ENCODE measurements at regions not wholly inside any gene's neighbourhood (a gene's known extent, or its start where the extent isn't known, plus 50 kb on each side); places are given as distances from the start of the nearest gene placed in this dataset.

GRCh38 chr3:177517906-177518305, 320.6 kb upstream of the TBL1XR1 start:
- no peak for DNase-seq

DNA sequence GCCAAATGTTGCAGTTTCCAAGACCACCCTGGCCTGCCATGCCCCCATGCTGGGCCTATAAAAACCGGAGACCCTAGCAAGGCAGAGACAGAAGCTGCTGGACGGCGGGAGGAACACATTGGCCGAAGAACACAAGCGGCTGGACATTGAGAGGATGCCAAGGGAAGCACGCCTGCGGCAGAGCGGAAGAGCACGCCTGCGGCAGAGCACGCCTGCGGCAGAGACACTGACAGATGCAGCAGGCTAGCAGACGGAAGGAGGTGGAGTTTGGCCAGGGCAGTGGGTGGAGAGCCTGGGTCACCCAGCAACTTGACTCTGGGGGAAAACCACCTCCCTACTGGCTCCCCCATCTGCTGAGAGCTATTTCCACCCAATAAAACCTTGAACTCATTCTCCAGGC, 322.3 kb upstream of the TBL1XR1 start:
- DNase-seq: no peak

GRCh38 chr3:177521305-177521704, 324.0 kb upstream of the TBL1XR1 start:
- DNase-seq: no peak

DNA sequence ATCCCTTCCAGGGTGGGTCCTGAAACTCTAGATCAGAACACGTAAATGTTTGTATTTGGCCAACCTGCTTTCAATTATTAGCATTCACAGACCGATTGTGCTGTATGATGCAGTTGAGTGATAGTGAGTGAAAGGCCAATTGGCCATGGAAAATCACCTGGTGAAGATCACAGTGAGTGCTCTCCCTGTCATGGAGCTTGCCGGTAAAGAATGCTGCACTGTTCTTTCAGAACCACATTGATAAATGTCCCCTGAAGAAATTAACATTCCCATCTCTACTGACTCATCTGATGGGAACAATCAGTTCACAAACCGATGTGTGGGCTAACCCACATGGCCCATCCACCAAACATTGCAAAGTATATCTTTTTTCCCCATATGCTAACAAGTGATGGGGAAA, 324.8 kb upstream of the TBL1XR1 start:
- no peak for DNase-seq

DNA sequence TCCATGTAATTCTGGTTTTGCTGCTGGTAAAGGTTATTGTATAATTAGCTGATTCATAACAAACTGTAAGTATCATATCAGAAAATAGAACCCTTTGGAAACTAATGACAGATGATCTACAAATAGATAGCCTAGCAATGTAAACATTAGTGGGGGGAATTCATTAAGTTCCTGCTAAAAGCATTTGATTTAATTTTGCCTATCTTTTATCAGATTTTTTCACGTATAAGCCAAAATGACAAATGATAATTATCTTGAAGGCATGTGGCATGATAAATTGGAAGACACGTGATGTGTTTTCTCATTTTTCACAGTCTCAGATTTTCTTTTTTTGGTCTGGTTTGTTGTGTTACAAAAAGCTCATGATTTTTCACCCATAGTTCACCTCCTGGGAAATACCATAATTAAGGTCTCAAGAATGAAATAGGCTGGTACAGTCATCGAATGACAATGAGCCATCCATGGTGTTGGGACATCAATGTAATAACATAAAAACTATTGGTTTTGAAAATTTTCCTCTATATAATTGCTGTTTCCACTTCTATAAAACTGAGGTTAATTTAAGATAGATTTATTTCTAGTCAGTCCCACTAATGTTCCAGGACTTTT, 325.9 kb upstream of the TBL1XR1 start:
- no peak for DNase-seq

GRCh38 chr3:177523872-177524438, 326.7 kb upstream of the TBL1XR1 start:
- DNase-seq: no peak

GRCh38 chr3:177524742-177525141, 327.5 kb upstream of the TBL1XR1 start:
- DNase-seq: no peak

DNA sequence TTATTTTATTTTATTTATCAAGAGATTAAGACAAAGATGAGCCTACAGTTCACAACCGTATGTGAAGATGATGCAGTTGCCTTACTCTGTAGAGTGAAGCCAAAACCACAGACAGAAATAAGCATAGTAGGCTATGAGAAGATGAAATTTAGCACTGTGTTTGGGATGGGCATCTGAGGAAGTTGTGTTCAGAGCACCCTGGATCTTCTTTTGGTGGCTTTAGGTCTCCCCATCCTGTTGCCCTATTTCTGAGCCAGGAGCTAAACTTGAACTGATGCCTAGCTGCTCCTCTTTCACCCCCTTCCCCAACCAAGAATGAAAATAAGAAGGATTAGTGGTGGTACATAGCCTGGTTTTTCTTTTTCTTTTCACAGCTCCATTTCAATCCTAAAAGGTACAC, 328.1 kb upstream of the TBL1XR1 start:
- DNase-seq: no peak

DNA sequence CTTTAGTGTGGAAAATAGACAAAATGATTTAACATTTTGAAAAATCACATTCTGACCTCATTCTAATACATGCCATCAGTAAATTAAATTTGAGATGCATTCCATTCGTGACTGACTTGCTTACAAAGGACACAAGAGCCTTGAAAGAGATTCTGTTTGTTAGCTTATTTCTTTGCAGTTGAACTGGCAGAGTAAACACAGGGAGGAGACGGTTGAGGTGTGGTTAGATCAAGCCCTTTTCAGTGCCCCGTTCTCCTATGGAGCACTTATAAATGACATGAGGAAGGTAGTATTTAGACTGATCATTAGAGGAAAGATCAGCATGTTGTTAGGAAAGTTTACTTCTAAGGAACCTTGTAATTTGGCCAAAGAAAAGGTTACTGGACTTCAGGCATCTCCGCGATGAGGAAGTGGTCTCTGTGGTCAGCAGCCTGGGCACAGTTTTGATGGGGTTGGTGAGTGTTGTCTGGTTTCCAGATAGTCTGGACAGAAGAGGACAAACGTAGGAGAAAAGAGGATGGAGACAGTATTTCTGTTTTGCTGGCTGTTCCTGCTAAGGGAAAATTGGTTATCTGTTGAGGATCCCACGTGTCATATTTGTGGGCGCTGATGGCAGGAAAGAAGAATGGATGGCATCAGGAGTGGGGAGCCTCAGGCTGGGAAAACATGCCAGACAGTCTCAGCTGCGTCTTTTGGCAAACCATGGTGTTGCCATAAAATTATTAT, 328.9 kb upstream of the TBL1XR1 start:
- DNase-seq: no peak

DNA sequence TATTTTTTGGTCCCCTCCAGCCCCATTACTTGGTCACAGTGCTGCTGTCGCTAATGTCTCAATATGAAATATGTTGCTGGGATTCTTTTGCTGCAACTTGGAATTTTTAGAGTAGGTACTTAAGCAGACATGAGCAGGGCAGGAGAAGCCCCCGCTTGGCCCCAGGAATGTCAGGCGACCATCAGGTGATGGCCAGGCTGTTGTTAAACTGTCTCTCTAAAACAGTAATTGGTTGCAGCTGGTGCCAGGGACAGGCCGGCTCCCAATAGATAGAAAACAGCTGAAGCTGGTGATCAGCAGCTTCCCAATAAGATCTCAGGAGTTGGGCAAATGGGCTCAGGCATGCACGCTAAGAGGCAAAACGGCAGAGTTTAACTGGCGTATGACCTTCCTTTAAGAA, 329.9 kb upstream of the TBL1XR1 start:
- no peak for DNase-seq

DNA sequence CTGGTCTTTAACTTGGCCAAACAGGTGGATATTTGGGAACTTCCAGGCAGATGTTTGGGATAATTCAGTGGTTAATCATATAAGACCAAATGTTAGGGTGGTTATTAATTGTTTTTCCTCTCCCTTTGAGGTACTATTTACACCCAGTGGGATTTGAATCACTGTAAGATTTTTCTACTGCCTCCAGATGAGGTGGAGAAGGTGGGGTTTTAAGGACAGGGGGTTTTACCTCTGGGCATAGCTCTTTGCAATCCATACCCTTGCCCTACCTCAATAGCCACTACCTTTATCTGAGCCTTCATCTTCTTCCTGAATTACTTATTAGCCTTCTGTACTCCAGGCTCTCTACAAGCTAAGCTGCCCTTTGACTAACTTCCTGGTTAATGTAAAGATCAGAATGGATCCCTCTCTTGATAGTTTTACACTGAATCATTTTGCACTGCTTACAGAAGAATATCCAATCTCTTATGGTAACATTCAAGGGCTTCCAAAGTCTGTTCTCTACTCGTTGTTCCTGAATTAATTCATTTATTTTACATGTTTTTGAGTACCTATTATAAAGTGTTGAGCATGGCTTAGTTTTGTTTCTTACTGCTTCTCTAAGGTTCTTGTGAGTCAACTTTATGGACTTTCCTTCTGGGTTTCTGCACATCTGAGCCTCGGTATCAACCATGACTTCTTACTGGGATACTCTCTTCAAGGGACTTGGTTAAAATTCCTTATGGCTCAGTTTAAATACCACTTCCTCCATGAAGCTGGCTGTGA, 331.2 kb upstream of the TBL1XR1 start:
- DNase-seq: no peak

DNA sequence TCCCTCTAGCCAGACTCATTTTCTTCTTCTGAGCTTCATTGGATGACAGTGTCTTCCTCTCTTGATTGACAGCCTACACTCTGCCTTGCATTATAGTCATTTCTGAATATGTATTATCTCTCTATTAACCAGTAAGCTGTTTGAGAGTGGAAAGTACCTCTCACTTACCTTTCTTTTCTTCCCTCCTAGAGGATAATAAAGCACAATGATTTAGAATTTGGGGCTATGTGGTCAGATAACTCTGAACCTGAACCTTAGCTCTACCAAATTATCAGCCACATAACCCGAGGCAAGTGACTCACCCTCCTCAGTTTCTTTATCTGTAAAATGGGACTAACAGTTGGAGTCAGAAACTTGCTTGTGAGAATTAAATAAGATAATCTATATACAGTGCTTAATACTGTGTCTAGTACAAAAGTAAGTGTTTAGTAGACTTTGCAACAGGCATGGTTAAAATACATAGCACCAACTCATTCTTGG, 331.8 kb upstream of the TBL1XR1 start:
- DNase-seq: no peak

- DNase-seq: no peak
Observed at GRCh38 chr3:177529716-177530335, 332.5 kb upstream of the TBL1XR1 start.

GRCh38 chr3:177530908-177531307, 333.6 kb upstream of the TBL1XR1 start:
- no peak for DNase-seq

DNA sequence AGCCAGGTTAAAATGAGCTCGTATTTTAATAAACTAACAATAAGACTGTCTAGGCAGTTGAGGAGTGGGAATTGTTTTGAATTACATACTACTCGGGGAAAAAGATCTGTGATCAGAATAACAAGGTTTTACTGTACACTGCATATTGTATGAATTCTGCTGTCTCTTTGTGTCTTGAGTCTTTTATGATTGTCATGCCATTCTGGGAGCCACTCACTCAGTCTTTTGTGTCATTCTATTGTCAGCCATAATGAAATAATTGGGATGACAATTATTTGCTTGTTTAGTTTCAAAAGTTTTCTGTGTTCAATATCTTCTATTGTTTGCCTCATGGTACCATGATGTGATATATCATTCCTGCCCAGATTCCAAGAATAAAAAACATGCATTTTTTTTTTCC, 339.6 kb upstream of the TBL1XR1 start:
- no peak for DNase-seq

- DNase-seq: no peak
Observed at GRCh38 chr3:177537612-177538011, 340.3 kb upstream of the TBL1XR1 start.

DNA sequence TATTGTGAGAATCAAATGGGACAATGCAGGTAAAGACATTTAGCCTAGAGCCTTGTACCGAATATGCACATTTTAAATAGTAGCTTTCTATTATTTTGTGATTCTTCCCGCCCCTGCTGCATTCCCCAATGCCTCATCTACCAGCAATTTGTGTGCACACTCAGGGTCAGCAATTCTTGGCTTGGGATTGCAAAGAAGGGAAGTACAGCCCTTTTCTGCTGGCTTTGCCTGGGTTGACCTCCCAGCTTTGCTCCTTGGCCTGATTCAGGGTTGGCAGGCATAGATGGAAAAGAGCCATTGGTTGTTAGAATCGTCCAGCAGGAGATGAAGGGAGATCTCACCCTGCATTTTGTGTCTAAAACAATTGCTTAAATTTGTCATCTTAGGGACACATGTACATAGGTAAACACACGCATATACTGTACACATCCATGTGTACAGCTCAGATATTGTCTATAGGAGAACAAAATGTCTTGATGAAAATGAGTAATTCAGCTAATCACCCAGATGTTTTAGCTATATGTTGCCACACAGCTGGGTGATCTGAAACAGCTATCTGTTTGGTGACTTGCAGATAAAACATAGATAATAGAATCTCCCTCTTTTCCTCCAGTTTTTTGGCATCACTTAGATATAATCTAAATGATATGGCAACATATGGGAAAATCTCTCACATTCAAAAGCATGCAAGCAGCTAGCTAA, 340.9 kb upstream of the TBL1XR1 start:
- peak; percentile 3 for DNase-seq

DNA sequence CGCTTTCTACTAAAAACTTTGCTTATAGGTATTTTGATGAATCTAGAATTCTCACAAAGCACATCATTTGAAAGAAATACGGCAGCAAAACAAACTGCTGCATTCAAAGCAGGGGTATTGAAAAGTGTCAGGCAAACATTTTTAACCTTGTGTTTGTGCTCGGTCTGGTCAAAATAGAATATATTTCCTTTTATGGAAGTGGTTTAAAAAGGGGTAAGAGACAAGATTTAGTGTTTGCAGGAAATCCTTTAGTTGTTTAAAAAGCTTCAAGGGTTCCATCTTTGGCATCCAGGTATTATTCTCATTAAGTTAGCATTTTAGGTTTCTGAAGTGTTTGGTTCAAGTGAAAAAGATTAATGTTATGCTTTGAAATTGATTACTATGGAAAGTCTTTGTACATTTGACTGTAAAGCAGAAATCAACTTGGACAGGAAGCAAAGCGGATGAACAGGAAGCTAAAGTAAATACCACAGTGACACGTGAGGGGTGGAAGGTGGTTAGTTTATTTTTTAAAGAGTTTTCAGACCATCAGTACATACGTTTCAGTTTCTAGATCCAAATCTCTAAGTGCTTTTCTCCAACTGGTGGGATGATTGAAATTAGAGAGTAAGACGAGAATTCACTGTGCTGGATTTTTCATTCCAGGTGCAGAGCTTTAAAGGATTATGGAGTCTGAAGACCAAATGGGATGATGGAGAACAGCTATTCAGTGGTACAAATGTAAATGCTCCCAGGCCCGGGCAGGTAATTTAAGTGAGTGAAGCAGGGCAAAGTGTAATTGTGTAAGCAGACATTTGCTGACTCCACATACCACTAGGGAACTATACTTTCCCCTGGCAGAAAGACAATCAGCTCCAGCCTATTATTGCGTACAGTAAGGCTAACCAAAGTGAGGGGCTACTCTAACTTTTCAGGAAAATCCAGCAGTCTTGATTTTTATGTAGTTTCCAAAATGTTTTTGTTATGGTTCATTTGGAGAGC, 341.8 kb upstream of the TBL1XR1 start:
- DNase-seq: no peak

DNA sequence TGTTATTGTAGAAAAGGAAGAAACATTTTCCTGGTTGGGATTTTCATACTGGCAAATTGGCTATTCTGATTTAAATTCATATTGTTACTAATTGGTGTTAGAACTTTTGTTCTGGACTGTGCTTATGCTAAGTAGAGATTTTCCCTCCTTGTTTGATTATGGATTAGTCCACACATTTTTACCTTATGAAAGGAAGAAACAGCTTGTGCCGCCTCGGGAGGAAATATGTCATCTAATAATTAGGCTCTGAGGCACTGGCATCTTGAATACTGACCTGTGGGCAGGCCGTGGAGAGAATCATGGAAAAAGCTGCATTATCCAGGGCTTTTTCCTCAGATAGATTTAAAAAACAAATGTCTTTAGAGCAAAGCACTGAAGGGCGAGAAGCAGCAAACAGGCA, 344.3 kb upstream of the TBL1XR1 start:
- DNase-seq: no peak

GRCh38 chr3:177545964-177546363, 348.7 kb upstream of the TBL1XR1 start:
- no peak for DNase-seq

DNA sequence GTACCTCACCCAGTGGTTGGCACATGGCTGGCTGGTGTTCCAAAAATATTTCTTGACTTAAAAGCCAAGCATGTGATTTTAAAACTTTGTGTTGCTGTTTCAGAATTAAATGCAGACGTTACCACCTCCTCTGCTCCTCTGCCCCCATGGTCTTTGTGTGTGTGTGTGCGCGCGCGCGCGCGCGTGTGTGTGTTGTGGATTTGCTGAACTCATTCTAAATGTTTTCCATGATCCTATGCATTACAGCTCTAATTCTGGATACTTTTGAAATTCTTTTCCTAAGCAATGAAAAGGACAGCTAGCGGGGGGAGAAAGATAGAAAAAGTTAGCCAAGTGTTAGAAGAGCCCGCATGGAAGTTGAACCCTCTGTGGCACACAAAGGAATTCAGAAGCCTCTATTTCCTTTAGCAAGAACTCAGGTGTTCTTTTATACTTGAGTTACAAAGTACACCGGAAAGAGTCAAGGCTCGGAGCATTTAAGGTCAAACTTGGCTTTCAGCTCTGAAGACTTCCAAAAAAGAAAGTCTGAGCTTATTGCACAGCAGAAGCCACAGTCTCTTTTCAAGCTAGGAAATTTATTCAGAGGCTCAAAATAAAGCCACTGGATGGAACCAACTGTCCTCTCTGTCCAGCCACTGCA, 350.5 kb upstream of the TBL1XR1 start:
- no peak for DNase-seq

Data from NCI-H226 (cell line).